GM21528 (cell line): ENCODE measurements at regions not wholly inside any gene's neighbourhood (a gene's known extent, or its start where the extent isn't known, plus 50 kb on each side); places are given as distances from the start of the nearest gene placed in this dataset.

Experiments
- ATAC-seq: cut with Tn5 transposase; IDR thresholded peaks from one replicate; pipeline ENCODE4 v1.9.1; 2021; ENCODE audit warnings: mild to moderate bottlenecking, moderate library complexity; ENCODE audit not compliant: unreplicated experiment, low FRiP score

- no peak for ATAC-seq
Observed at GRCh38 chr2:5403392-5403791, 288.8 kb upstream of the SOX11 start.

- ATAC-seq: no peak
Observed at GRCh38 chr2:5409898-5410381, 282.2 kb upstream of the SOX11 start.

GRCh38 chr2:5410991-5411700, 281.0 kb upstream of the SOX11 start:
- no peak for ATAC-seq

- ATAC-seq: no peak
Observed at GRCh38 chr2:5412001-5412400, 280.2 kb upstream of the SOX11 start.

- no peak for ATAC-seq
Observed at GRCh38 chr2:5433855-5434254, 258.3 kb upstream of the SOX11 start.

- no peak for ATAC-seq
Observed at GRCh38 chr2:5437375-5437774, 254.8 kb upstream of the SOX11 start.

- no peak for ATAC-seq
Observed at GRCh38 chr2:5440174-5440573, 252.0 kb upstream of the SOX11 start.

- ATAC-seq: no peak
Observed at GRCh38 chr2:5442736-5443135, 249.4 kb upstream of the SOX11 start.

GRCh38 chr2:5444168-5444567, 248.0 kb upstream of the SOX11 start:
- no peak for ATAC-seq

- no peak for ATAC-seq
Observed at GRCh38 chr2:5444854-5445253, 247.3 kb upstream of the SOX11 start.

GRCh38 chr2:5449867-5450266, 242.3 kb upstream of the SOX11 start:
- ATAC-seq: no peak

GRCh38 chr2:5453220-5454050, 238.7 kb upstream of the SOX11 start:
- no peak for ATAC-seq

GRCh38 chr2:5454051-5454390, 238.2 kb upstream of the SOX11 start:
- ATAC-seq: no peak

- no peak for ATAC-seq
Observed at GRCh38 chr2:5459041-5459440, 233.1 kb upstream of the SOX11 start.

GRCh38 chr2:5464657-5465056, 227.5 kb upstream of the SOX11 start:
- ATAC-seq: no peak

GRCh38 chr2:5465859-5466258, 226.3 kb upstream of the SOX11 start:
- no peak for ATAC-seq

GRCh38 chr2:5467178-5467905, 224.8 kb upstream of the SOX11 start:
- no peak for ATAC-seq

- no peak for ATAC-seq
Observed at GRCh38 chr2:5472673-5473072, 219.5 kb upstream of the SOX11 start.

- ATAC-seq: no peak
Observed at GRCh38 chr2:5473635-5474034, 218.5 kb upstream of the SOX11 start.

GRCh38 chr2:5474716-5475115, 217.5 kb upstream of the SOX11 start:
- no peak for ATAC-seq

GRCh38 chr2:5479265-5479928, 212.8 kb upstream of the SOX11 start:
- ATAC-seq: no peak
